A673 (cell line): ENCODE measurements at regions not wholly inside any gene's neighbourhood (a gene's known extent, or its start where the extent isn't known, plus 50 kb on each side); places are given as distances from the start of the nearest gene placed in this dataset.
"Not testable (repeated sequence)": the region's sequence is repeated elsewhere in the genome, so short reads cannot be mapped to it uniquely, and the experiment has no call there.

Source experiments
- BruUV-seq: library from RNA; stranded (reverse); fragments of 400-500 nt; replicated peaks from 2 replicates; lab custom pipeline; 2021; lab: Mats Ljungman, UMichigan
- CTCF ChIA-PET: fragments of 300-600 bp; sonication (Branson Sonifier 250); formaldehyde crosslinking; loops from one replicate; lab custom pipeline; 2022; ENCODE audit warnings: antibody characterized with exemption; lab: Charles Lee
- POLR2A ChIA-PET: fragments of 300-600 bp; sonication (Branson Sonifier 250); formaldehyde crosslinking; loops from one replicate; lab custom pipeline; 2022; ENCODE audit warnings: antibody characterized with exemption; ENCODE audit not compliant: low non-redundant PET; lab: Charles Lee
- DNase-seq: peaks from one replicate; pipeline ENCODE4 v3.0.0-alpha.2; 2015; ENCODE audit warnings: low spot score
- H3K27ac ChIP-seq: fragments of 200-600 bp; sonication (generic); 2 replicates; pipeline ENCODE4 v1.5.1; 2016; ENCODE audit warnings: mixed run types, low read depth, mild to moderate bottlenecking, mixed read lengths, antibody characterized with exemption, low read length; ENCODE audit not compliant: poor library complexity, severe bottlenecking
- H3K27me3 ChIP-seq: fragments of 200-600 bp; sonication (generic); replicated peaks from 2 replicates; pipeline ENCODE4 v1.6.1; 2017; ENCODE audit warnings: mixed run types, low read depth, mild to moderate bottlenecking, mixed read lengths, antibody characterized with exemption, low read length; ENCODE audit not compliant: insufficient read depth, poor library complexity
- H3K36me3 ChIP-seq: fragments of 200-600 bp; sonication (generic); 2 replicates; pipeline ENCODE4 v1.6.1; 2016; ENCODE audit warnings: mixed run types, mild to moderate bottlenecking, mixed read lengths, antibody characterized with exemption, low read length; ENCODE audit not compliant: insufficient read depth, poor library complexity, severe bottlenecking
- H3K4me1 ChIP-seq: fragments of 200-600 bp; sonication (generic); 2 replicates; pipeline ENCODE4 v1.6.1; 2017; ENCODE audit warnings: mixed run types, mild to moderate bottlenecking, mixed read lengths, antibody characterized with exemption, low read length; ENCODE audit not compliant: insufficient read depth, poor library complexity, severe bottlenecking
- H3K4me3 ChIP-seq: fragments of 200-600 bp; sonication (generic); 2 replicates; pipeline ENCODE4 v1.5.1; 2016; ENCODE audit warnings: low read depth, mixed run types, mild to moderate bottlenecking, mixed read lengths, low read length; ENCODE audit not compliant: poor library complexity, severe bottlenecking
- H3K9me3 ChIP-seq: fragments of 200-600 bp; sonication (generic); 2 replicates; pipeline ENCODE4 v1.6.1; 2016; ENCODE audit warnings: mixed run types, low read depth, mild to moderate bottlenecking, mixed read lengths, antibody characterized with exemption, low read length; ENCODE audit not compliant: poor library complexity, severe bottlenecking
- CTCF ChIP-seq: fragments of 300-800, 200-600 bp; sonication (generic); conservative IDR thresholded peaks from 2 replicates; pipeline ENCODE4 v1.5.1; 2017; ENCODE audit warnings: low read depth, mild to moderate bottlenecking, antibody characterized with exemption, low read length, moderate library complexity, mixed read lengths
- EZH2 ChIP-seq: fragments of 200-600 bp; sonication (generic); IDR thresholded peaks from 2 replicates; pipeline ENCODE4 v1.6.1; 2017; ENCODE audit warnings: borderline replicate concordance, low read depth, mild to moderate bottlenecking, mixed read lengths, antibody characterized with exemption, low read length; ENCODE audit not compliant: poor library complexity, severe bottlenecking
- intact Hi-C: fragments of 100-400 bp; cut with micrococcal nuclease; formaldehyde crosslinking; loops from one replicate; pipeline ENCODE4 v1.10.0; 2022; ENCODE audit not compliant: unreplicated experiment

- ChIA-PET POLR2A (no interaction called here), CTCF (no interaction called here)
- intact Hi-C loops = no loop called here
- TF ChIP-seq CTCF = no peak
- no peak for TF ChIP-seq EZH2
- Histone ChIP-seq H3K27me3 (no peaks in the 10 kb centered on the region), H3K4me3 (no peak overlapping the region), H3K9me3 (no peaks in the 10 kb centered on the region), H3K4me1 (no peaks in the 10 kb centered on the region), H3K36me3 (no peaks in the 10 kb centered on the region), H3K27ac (no peak overlapping the region)
- BruUV-seq = no TSS peak
- no peak for DNase-seq
These were observed 56.8 kb upstream of the TFRC start for GRCh38 chr3:196138482-196139254.

DNA sequence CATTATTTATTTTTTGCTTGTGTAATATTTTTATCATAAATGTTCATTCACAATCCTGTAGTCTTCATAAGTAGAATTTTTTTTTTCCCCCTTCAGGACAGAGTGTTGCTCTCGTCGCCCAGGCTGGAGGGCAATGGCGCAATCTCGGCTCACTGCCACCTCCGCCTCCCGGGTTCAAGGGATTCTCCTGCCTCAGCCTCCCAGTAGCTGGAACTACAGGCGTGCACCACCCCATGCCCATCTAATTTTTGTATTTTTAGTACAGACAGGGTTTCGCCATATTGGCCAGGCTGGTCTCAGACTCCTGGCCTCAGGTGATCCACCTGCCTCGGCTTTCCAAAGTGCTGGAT lies 54.7 kb upstream of the TFRC start:
- H3K27ac ChIP-seq, intact Hi-C loops, DNase-seq, BruUV-seq, H3K27me3 ChIP-seq, CTCF ChIA-PET, H3K4me1 ChIP-seq, H3K4me3 ChIP-seq, POLR2A ChIA-PET, H3K36me3 ChIP-seq, H3K9me3 ChIP-seq: not testable (repeated sequence)

DNA sequence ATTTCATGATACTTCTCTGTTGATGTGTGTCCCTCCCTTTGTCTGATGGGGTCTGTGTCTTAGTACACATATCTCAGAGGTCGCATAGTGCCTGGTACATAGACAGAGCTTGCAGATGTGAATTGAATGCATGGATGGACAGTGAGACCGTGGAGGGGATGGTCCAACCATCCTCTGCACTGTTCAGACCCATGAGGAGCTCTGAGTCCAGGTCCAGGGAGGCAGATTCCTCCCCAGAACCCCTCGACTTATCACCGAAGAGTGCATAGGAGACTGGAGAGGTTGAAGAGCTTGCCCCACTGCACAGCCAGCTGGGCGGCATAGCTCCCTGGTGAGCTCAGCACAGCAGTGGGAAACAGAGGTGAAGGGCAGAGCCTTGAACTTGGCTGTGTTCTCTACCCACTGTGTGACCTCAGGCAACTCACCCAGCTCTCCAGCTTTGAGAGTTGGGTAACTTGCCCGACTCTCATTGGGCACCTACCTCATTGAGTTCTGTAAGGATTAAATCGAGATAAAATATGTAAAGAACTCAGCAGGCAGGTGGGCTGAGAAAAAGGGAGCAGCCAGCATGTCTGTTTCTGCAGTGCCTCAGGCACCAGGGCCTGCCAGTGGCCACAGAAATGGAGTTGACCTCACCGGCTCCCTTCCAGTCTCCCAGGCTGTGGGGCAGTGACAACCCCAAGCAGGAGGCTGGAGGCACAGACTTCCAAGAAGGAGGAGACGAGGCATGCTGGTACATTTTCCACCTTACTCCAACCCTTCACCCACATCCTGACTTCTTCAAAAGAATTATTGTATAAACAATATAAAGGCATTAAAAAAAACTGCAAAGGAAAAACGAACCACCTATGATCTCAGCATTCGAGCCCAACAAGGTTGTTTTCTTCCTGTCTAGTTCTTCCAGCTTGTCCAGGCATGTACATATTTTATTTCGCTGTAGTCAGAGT lies 54.1 kb upstream of the TFRC start:
- Histone ChIP-seq H3K36me3 (no peaks in the 10 kb centered on the region), H3K4me3 (no peak overlapping the region), H3K27me3 (no peaks in the 10 kb centered on the region), H3K27ac (no peak overlapping the region), H3K4me1 (no peaks in the 10 kb centered on the region), H3K9me3 (no peaks in the 10 kb centered on the region)
- ChIA-PET POLR2A (no interaction called here), CTCF (no interaction called here)
- BruUV-seq = no TSS peak
- no peak for DNase-seq
- intact Hi-C loops = no loop called here
- TF ChIP-seq EZH2 (no peak), CTCF (no peak)
